GM06990 (cell line): ENCODE measurements at regions not wholly inside any gene's neighbourhood (a gene's known extent, or its start where the extent isn't known, plus 50 kb on each side); places are given as distances from the start of the nearest gene placed in this dataset.

Source experiments
- DNase-seq: peaks from one replicate; pipeline ENCODE4 v3.0.0-alpha.2; 2011; ENCODE audit not compliant: insufficient read length; ENCODE audit errors: extremely low read depth
- H3K27me3 ChIP-seq: replicated peaks from 2 replicates; pipeline ENCODE4 v1.6.0; 2011; ENCODE audit warnings: low read length; ENCODE audit not compliant: control insufficient read depth, insufficient read depth
- H3K36me3 ChIP-seq: 2 replicates; pipeline ENCODE4 v1.5.1; 2011; ENCODE audit warnings: low read length; ENCODE audit not compliant: control insufficient read depth, insufficient read depth
- H3K4me3 ChIP-seq: replicated peaks from 2 replicates; pipeline ENCODE4 v1.5.1; 2011; ENCODE audit warnings: low read depth, mild to moderate bottlenecking, control low read depth, low read length
- TF ChIP-seq, protein P1 (sequence below): IDR thresholded peaks from 2 replicates; pipeline ENCODE4 v1.5.1; 2011; ENCODE audit warnings: low read length, control low read depth, mild to moderate bottlenecking, inconsistent platforms; ENCODE audit not compliant: insufficient read depth, poor library complexity, severe bottlenecking

DNA sequence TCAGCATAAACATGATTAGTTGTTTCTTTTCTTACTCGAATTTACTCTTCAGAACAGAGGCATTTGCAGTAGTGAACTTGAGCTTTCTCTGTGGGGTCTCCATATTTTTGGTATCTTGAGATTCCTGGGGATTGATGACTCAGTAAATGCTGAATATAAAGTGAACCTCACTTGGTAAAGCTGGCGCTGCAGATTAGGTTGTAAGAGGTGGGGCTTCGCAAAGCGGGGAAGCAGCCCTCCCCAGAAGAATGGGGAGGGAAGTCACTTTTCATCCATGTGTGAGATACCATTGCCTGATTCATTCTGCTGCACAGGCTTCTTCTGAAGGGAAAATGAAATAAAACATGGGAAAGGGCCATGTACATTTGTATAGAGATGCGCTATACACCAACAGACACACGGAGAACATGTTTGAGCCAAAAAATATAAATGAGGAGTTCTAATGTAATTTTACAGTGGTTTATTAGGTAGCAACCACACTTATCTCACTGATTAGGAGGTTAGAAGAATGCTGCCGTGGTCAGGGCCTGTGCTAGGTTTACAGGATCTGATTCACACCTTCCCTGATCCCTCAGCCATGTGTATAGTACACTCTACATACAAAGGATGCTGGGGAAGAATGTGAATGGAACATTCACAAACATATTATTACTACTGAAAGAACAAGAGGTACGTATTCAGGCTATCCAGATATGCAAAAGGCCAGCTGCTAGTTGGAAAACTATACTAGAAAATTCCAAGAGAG is 63.5 kb downstream of the DNTTIP2 start:
- TF ChIP-seq, protein P1, sequence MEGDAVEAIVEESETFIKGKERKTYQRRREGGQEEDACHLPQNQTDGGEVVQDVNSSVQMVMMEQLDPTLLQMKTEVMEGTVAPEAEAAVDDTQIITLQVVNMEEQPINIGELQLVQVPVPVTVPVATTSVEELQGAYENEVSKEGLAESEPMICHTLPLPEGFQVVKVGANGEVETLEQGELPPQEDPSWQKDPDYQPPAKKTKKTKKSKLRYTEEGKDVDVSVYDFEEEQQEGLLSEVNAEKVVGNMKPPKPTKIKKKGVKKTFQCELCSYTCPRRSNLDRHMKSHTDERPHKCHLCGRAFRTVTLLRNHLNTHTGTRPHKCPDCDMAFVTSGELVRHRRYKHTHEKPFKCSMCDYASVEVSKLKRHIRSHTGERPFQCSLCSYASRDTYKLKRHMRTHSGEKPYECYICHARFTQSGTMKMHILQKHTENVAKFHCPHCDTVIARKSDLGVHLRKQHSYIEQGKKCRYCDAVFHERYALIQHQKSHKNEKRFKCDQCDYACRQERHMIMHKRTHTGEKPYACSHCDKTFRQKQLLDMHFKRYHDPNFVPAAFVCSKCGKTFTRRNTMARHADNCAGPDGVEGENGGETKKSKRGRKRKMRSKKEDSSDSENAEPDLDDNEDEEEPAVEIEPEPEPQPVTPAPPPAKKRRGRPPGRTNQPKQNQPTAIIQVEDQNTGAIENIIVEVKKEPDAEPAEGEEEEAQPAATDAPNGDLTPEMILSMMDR, result no peak
- H3K4me3 ChIP-seq, result no peak overlapping the region
- H3K36me3 ChIP-seq, result no peaks in the 10 kb centered on the region
- no peaks in the 10 kb centered on the region for H3K27me3 ChIP-seq
- no peak for DNase-seq

DNA sequence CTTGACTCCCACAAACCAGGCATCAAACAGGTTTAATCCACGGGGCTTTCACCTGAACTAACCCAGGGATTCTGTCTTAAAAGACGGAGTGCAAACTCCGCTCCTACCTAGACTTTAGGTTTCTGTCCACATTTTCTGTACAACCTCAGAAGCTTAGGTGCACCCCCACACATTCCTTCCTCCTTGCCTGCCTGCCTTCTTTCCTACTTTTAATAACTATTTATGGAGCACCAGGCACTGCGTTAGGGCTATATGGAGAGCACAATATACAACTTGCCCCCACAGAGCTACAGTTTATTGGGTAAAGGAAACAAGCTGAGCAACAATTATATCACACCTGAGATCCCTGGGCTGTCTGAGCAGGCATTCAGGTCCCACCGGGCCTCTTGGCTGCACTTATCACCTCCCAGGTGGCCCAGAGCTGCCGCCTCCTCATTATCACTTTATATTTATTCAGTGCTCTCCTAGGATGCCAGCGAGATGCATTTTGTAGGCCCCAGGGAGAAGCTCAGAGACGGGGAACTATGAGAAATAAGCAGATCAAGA is 64.1 kb downstream of the DNTTIP2 start:
- no peak overlapping the region for H3K4me3 ChIP-seq
- no peaks in the 10 kb centered on the region for H3K36me3 ChIP-seq
- no peaks in the 10 kb centered on the region for H3K27me3 ChIP-seq
- no peak for DNase-seq
- TF ChIP-seq, protein P1, result no peak

DNA sequence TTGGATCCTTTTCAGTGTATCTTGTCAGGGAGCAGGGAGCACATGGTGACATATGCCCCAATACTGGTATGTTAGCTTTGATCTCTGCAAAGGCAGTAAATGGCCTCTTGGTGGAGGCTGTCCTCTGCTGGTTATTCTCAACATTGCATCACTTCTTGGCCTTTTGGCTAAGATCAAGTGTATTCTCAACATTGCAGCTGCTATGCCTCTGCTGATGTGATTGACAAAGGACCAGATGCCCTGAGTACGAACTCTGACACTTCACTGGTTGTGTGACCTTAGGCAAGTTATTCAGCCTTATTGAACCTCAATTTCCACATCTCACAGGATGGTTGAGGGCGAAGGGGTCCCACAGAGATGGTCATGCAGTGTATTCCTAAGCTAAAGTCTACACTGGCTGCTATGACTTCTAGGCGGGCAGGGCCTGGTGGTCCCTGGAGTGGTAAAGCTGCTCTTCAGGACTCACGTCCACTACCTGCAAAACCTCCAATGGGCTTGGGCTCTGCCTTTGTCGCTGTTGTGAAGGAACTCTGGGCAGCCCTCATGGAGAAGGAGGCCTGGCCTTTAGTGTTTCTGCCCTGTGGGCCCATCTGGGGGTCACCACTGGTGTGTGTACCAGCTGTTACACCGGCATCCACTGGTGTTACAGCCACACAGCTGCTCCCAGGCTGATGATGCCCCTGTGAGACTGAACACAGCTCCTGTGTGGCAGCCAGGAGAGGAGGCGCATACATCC is 64.8 kb downstream of the DNTTIP2 start:
- Histone ChIP-seq H3K27me3 (no peaks in the 10 kb centered on the region), H3K36me3 (no peaks in the 10 kb centered on the region), H3K4me3 (no peak overlapping the region)
- DNase-seq, result no peak
- TF ChIP-seq, protein P1, result peak; percentile 95

DNA sequence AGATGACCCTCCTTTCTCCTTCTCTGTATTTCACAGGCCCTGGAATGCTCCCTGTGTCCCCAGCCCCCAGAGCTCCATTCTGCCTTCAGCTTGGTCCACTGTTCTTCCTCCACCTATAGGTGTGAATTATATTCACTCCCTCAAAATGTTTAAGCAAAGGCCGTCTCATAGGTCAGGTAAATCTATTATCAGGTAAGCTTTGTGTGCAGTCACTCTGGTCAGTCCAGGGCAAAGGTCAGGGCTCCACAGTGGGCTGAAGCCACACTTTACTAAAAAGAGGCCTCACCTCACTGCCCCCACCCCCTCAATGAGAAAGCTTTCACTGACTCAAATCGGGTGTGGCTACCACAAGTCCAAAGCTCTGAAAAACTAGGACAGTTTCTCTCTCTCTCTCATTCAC is 65.9 kb downstream of the DNTTIP2 start:
- Histone ChIP-seq H3K27me3 (no peaks in the 10 kb centered on the region), H3K36me3 (no peaks in the 10 kb centered on the region), H3K4me3 (no peak overlapping the region)
- DNase-seq, result no peak
- TF ChIP-seq, protein P1, result no peak

DNA sequence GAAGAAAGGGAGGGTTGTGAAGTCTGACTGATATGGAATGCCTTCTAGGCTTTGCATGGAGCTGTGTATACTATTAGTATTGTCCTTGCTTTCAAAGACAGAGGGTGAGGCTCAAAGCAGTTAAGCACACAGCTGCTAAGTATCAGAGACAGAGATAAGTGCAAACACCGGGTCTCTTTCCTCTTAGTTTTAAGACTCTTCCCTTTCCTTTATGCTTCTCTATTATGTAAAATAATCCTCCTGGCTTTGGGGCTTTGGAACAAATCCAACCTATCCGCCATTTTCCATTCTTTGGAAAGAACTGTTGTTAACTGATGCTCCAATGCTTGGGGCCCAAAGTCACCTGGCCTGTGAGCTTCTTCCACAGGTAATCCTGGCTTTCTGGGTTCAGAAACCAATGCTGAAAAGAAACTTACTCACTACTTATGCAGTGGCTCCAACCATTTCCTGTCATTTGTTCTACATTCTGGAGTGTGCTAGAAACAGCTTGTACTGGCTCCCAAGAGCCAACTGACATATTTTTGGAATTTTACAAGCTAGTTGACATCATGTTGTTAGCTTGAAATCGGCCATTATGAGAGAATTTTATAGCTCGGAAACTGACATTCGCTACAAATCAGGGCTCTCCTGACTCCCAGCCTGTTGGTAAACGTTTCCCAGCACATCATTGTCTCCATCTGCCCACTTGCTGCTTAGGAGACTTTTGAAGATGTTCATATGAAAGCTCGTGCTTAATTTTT is 67.5 kb downstream of the DNTTIP2 start:
- Histone ChIP-seq H3K36me3 (no peaks in the 10 kb centered on the region), H3K4me3 (no peak overlapping the region), H3K27me3 (no peaks in the 10 kb centered on the region)
- TF ChIP-seq, protein P1, result no peak
- DNase-seq, result no peak
